Ascending aorta (tissue), 2 donors: ENCODE measurements at regions not wholly inside any gene's neighbourhood (a gene's known extent, or its start where the extent isn't known, plus 50 kb on each side); places are given as distances from the start of the nearest gene placed in this dataset.

ENCODE experiments used
- DNase-seq, 2 donors: peaks; one replicate each; pipeline ENCODE4 v3.0.0-alpha.2; 2019; ENCODE audit warnings: low spot score in 2 of 2
- H3K27ac ChIP-seq, 2 donors: fragments of 200-600 bp; sonication (generic); one replicate each; pipeline ENCODE4 v1.5.1; 2016 to 2017; ENCODE audit warnings: mild to moderate bottlenecking in 1 of 2
- H3K27me3 ChIP-seq: fragments of 200-600 bp; sonication (generic); one replicate; pipeline ENCODE4 v1.5.1; 2017
- H3K36me3 ChIP-seq, 2 donors: fragments of 200-600 bp; sonication (generic); one replicate each; pipeline ENCODE4 v1.5.1; 2016
- H3K4me1 ChIP-seq, 2 donors: fragments of 200-600 bp; sonication (generic); one replicate each; pipeline ENCODE4 v1.5.1; 2016 to 2017; ENCODE audit warnings: mild to moderate bottlenecking in 1 of 2
- H3K4me3 ChIP-seq, 2 donors: fragments of 200-600 bp; sonication (generic); one replicate each; pipeline ENCODE4 v1.5.1; 2016 to 2017; ENCODE audit warnings: mild to moderate bottlenecking in 1 of 2
- H3K9me3 ChIP-seq, 2 donors: fragments of 200-600 bp; sonication (generic); one replicate each; pipeline ENCODE4 v1.5.1; 2016
- CTCF ChIP-seq, 3 experiments: fragments of 200-600 bp in 2 of 3; fragments of 450-650 bp in 1 of 3; sonication (generic) in 2 of 3; IDR thresholded peaks; one replicate each; pipeline ENCODE4 v1.5.1; 2016 to 2019; ENCODE audit warnings: antibody characterized with exemption in 3 of 3, mild to moderate bottlenecking in 1 of 3, moderate library complexity in 1 of 3
- intact Hi-C: fragments of 100-400 bp; cut with DNase I; formaldehyde crosslinking; loops from one replicate; pipeline ENCODE4 v1.15.1; 2023

- no peaks in the 10 kb centered on the region for H3K27me3 ChIP-seq
- no peak overlapping the region for H3K27ac ChIP-seq
- DNase-seq: no peak
- no peak overlapping the region for H3K4me3 ChIP-seq
- H3K9me3 ChIP-seq: no peaks in the 10 kb centered on the region
- intact Hi-C loops: no loop called here
- no peak for TF ChIP-seq CTCF (IDR thresholded peaks at IDR 0.05)
- H3K4me1 ChIP-seq: no peaks in the 10 kb centered on the region
- H3K36me3 ChIP-seq: no peaks in the 10 kb centered on the region
These were observed 154.2 kb upstream of the LRIG1 start for GRCh38 chr3:66655044-66655443.

DNA sequence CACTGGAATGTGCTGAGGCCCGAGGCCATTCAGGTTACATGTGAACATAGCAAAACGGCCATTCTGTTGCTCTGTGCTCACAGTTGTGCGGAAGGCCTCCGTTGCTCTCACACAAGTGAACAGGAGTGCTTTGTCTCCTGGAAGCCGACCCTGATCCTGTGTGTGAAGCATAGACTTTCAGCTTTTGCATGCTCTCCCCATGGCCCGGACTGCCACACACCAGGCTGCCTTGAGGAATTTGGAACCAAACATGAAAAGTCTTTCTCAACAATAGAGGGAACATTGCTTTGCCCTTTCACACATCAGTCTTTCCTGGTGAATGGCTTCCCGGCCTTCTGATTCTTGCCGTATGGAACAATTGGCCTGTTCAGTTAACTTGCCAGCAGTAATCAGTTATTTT is 154.8 kb upstream of the LRIG1 start:
- no peak overlapping the region for H3K27ac ChIP-seq
- intact Hi-C loops: no loop called here
- no peaks in the 10 kb centered on the region for H3K36me3 ChIP-seq
- H3K9me3 ChIP-seq: no peaks in the 10 kb centered on the region
- H3K4me1 ChIP-seq: no peaks in the 10 kb centered on the region
- no peaks in the 10 kb centered on the region for H3K27me3 ChIP-seq
- TF ChIP-seq CTCF (IDR thresholded peaks at IDR 0.05): no peak
- no peak for DNase-seq
- no peak overlapping the region for H3K4me3 ChIP-seq

DNA sequence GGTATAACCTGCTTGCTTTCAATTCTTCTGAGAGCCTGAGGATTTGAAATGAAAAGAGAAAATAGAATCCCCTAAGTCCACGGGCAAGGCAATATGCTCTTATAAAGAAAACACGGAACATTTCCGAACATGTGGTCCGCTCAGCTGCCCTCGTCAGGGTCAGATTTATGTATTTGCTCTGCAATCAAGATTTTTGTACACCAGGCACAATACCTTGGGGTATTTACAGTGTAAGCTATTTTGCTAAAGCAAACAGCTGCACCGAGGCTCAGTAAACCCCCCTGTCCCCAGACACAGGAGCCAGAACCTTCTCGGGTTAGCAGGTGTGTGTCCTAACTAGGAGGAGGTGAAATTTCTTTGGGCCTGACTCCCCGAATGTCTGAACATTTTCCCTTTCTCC is 155.8 kb upstream of the LRIG1 start:
- no peaks in the 10 kb centered on the region for H3K4me1 ChIP-seq
- no peaks in the 10 kb centered on the region for H3K36me3 ChIP-seq
- no peak overlapping the region for H3K27ac ChIP-seq
- DNase-seq: no peak
- no peaks in the 10 kb centered on the region for H3K9me3 ChIP-seq
- no peak for TF ChIP-seq CTCF (IDR thresholded peaks at IDR 0.05)
- intact Hi-C loops: no loop called here
- H3K4me3 ChIP-seq: no peak overlapping the region
- H3K27me3 ChIP-seq: no peaks in the 10 kb centered on the region

DNA sequence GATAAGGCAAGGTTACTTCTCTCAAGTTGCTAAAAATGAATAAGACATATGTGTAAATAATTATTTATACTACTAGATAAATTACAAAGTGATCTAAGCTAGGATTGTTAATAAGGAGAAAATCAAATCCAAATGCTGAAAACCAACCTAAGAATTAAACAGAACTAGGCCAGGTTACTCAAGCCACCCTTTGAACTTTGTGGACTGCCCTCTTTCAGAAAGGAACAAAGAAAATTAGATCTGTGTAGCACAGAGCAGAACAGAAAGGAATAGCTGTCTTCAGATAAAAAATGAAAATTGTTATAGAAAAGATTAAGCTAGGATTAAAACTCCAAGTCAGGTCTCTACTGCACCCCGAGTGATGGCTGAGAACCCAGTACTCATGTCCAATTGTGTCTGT is 158.2 kb upstream of the LRIG1 start:
- TF ChIP-seq CTCF (IDR thresholded peaks at IDR 0.05): no peak

DNA sequence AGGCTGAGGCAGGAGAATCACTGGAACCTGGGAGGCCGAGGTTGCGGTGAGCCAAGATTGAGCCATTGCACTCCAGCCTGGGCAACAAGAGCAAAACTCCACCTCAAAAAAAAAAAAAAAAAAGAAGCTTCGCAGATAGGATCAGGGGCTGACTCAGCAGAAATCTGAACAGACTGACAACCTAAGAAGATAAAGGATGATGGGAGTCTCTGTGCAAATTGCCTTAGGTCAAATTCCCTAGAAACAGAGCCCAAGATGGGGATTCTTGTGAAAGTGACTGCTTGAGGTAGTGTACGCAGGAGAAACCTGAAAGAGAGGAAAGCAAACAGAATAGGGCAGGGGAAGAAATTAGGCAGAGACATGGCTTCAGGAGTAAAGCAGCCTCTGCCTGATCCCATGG is 160.8 kb upstream of the LRIG1 start:
- no peak for DNase-seq
- no peaks in the 10 kb centered on the region for H3K9me3 ChIP-seq
- H3K27me3 ChIP-seq: no peaks in the 10 kb centered on the region
- no peaks in the 10 kb centered on the region for H3K4me1 ChIP-seq
- TF ChIP-seq CTCF (IDR thresholded peaks at IDR 0.05): no peak
- intact Hi-C loops: no loop called here
- H3K4me3 ChIP-seq: no peak overlapping the region
- H3K36me3 ChIP-seq: no peaks in the 10 kb centered on the region
- no peak overlapping the region for H3K27ac ChIP-seq

More for the DNA sequence above, 158.2 kb upstream of the LRIG1 start:
- Histone ChIP-seq H3K4me3 (no peak overlapping the region), H3K4me1 (no peaks in the 10 kb centered on the region), H3K36me3 (no peaks in the 10 kb centered on the region), H3K27me3 (no peaks in the 10 kb centered on the region), H3K9me3 (no peaks in the 10 kb centered on the region), H3K27ac (no peak overlapping the region)
- DNase-seq: no peak
- intact Hi-C loops: no loop called here

DNA sequence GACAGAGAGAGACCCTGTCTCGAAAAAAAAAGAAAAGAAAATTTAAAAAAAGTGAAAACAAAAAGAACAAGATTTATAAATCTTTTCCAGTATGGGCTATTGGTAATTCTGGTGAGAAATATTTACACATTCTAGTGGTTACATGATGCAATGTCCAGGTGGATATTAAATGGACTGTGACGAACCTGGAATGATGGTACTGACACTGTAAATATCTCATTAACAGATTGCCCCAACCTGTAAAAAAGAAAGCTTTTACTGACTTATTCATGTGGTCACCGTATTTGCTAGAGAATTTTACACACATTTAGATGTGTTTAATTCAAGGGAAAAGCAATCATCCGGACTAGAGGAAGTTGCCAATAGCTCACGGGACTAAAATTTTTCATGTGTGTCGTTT is 162.1 kb upstream of the LRIG1 start:
- intact Hi-C loops: no loop called here
- no peak for TF ChIP-seq CTCF (IDR thresholded peaks at IDR 0.05)

More for the DNA sequence above, 162.1 kb upstream of the LRIG1 start:
- Histone ChIP-seq H3K27me3 (no peaks in the 10 kb centered on the region), H3K36me3 (no peaks in the 10 kb centered on the region), H3K4me1 (no peaks in the 10 kb centered on the region), H3K27ac (no peak overlapping the region), H3K4me3 (no peak overlapping the region), H3K9me3 (no peaks in the 10 kb centered on the region)
- DNase-seq: no peak
